SU-DHL-6 (cell line): ENCODE measurements at regions not wholly inside any gene's neighbourhood (a gene's known extent, or its start where the extent isn't known, plus 50 kb on each side); places are given as distances from the start of the nearest gene placed in this dataset.

ENCODE experiments used
- H2AFZ ChIP-seq: fragments of 200-600 bp; sonication (generic); 2 replicates; pipeline ENCODE4 v1.6.1; 2014; ENCODE audit warnings: low read depth, mild to moderate bottlenecking, moderate library complexity, mixed read lengths, antibody characterized with exemption, low read length; ENCODE audit not compliant: severe bottlenecking
- H3F3A ChIP-seq: fragments of 200-600 bp; shearing (Covaris generic); 2 replicates; pipeline ENCODE4 v1.6.0; 2016; ENCODE audit warnings: antibody characterized with exemption, mild to moderate bottlenecking; ENCODE audit not compliant: insufficient read depth
- H3K27ac ChIP-seq: fragments of 200-600 bp; sonication (generic); 2 replicates; pipeline ENCODE4 v1.5.1; 2016; ENCODE audit warnings: low read depth, mild to moderate bottlenecking, low read length, moderate library complexity, mixed read lengths
- H3K27me3 ChIP-seq: fragments of 200-600 bp; sonication (generic), shearing (Covaris generic); 2 replicates; pipeline ENCODE4 v1.6.0; 2014; ENCODE audit warnings: mild to moderate bottlenecking, low read length
- H3K36me3 ChIP-seq: fragments of 200-600 bp; sonication (generic); 2 replicates; pipeline ENCODE4 v1.6.1; 2014; ENCODE audit warnings: mild to moderate bottlenecking, low read length, mixed read lengths
- H3K4me2 ChIP-seq: fragments of 300-600, 200-600 bp; shearing (Covaris generic), sonication (generic); 2 replicates; pipeline ENCODE4 v1.6.0; 2014; ENCODE audit warnings: low read length, low read depth, mild to moderate bottlenecking; ENCODE audit not compliant: poor library complexity, severe bottlenecking
- H3K4me3 ChIP-seq: fragments of 200-600 bp; sonication (generic); 2 replicates; pipeline ENCODE4 v1.5.1; 2014; ENCODE audit warnings: antibody characterized with exemption, low read length, mild to moderate bottlenecking, mixed read lengths; ENCODE audit not compliant: insufficient read depth, poor library complexity, severe bottlenecking
- H3K79me2 ChIP-seq: fragments of 200-600 bp; sonication (generic); 2 replicates; pipeline ENCODE4 v1.6.1; 2014; ENCODE audit warnings: mild to moderate bottlenecking, low read length, moderate library complexity; ENCODE audit not compliant: insufficient read depth
- H3K9ac ChIP-seq: fragments of 200-600 bp; sonication (generic); 2 replicates; pipeline ENCODE4 v1.7.0; 2014; ENCODE audit warnings: mild to moderate bottlenecking, low read length
- H3K9me2 ChIP-seq: fragments of 200-600 bp; sonication (generic); replicated peaks from 2 replicates; pipeline ENCODE4 v1.6.1; 2014; ENCODE audit warnings: low read length; ENCODE audit not compliant: insufficient read depth
- H3K9me3 ChIP-seq: fragments of 200-600 bp; sonication (generic); 2 replicates; pipeline ENCODE4 v1.6.1; 2014; ENCODE audit warnings: low read length, mixed read lengths; ENCODE audit not compliant: insufficient read depth
- H4K20me1 ChIP-seq: fragments of 200-600 bp; sonication (generic); 2 replicates; pipeline ENCODE4 v1.6.1; 2014; ENCODE audit warnings: low read depth, mild to moderate bottlenecking, antibody characterized with exemption, low read length, moderate library complexity, mixed read lengths
- EZH2phosphoT487 ChIP-seq: fragments of 200-600 bp; sonication (generic), shearing (Covaris generic); conservative IDR thresholded peaks from 2 replicates; pipeline ENCODE4 v1.6.1; 2018; ENCODE audit warnings: mild to moderate bottlenecking, antibody characterized with exemption, low read length, moderate library complexity, mixed read lengths
- TF ChIP-seq, protein P1 (sequence below): fragments of 200-600 bp; sonication (generic); IDR thresholded peaks from one replicate; pipeline ENCODE4 v1.5.1; 2017; ENCODE audit warnings: antibody characterized with exemption, mild to moderate bottlenecking, low read length, moderate library complexity; ENCODE audit not compliant: insufficient read depth, poor library complexity, severe bottlenecking

DNA sequence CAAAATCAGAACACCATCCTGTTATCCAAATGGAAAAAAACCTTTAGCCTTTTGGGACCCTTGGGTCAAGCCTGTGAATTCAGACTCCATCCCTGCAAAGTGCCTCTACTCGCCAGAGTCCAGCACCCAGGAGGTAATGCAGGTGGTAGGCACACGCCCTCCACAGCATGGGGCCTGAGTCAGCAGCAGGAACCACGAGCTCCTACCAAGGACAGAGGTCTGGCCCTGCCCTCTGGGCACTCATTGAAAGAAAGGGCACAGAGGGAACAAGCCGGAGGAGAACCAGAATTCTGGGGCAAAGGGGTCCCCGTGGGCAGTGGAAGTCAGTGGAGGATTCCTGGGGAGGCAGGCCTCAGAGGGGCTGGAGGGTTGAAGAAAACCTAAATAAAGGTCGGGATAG is 438.1 kb downstream of the NPHP4 start:
- TF ChIP-seq EZH2phosphoT487 = no peak
- TF ChIP-seq, protein P1, sequence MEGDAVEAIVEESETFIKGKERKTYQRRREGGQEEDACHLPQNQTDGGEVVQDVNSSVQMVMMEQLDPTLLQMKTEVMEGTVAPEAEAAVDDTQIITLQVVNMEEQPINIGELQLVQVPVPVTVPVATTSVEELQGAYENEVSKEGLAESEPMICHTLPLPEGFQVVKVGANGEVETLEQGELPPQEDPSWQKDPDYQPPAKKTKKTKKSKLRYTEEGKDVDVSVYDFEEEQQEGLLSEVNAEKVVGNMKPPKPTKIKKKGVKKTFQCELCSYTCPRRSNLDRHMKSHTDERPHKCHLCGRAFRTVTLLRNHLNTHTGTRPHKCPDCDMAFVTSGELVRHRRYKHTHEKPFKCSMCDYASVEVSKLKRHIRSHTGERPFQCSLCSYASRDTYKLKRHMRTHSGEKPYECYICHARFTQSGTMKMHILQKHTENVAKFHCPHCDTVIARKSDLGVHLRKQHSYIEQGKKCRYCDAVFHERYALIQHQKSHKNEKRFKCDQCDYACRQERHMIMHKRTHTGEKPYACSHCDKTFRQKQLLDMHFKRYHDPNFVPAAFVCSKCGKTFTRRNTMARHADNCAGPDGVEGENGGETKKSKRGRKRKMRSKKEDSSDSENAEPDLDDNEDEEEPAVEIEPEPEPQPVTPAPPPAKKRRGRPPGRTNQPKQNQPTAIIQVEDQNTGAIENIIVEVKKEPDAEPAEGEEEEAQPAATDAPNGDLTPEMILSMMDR = no peak
- H3K27me3 ChIP-seq = no peaks in the 10 kb centered on the region
- H3K4me2 ChIP-seq = no peak overlapping the region

DNA sequence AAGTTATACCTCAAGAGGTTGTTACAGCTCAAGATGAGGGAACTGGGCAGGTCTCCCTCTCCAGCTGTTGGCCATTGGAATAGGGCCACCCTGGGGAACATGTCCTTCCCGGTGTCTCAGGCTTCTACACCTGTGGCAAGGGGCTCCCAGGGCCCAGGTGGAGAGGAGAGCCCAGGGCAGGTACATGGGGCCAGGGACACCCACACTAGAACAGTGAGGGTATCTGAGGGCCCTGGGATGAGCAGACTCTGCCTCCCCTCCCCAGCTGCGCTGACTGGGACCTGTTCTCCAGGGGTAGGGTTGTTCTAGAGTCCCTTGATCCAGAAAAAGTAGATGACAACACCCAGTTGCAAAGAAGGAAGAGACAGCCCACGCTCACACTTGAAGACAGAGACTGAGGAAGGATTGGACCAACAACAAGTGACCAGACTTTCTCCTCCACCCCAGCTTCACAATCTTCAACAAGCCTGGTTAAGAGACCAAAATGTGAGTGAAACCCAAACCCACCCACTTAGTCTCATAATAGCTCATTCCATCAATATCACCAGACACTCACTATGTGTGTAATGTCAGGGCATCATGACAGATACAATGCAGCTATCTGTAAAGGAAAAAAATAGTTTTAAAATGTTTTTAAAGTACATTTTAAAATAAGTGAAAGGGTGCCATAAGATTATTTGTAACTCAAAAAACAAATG is 439.3 kb downstream of the NPHP4 start:
- Histone ChIP-seq H3K9me3 (no peaks in the 10 kb centered on the region), H3K27ac (no peak overlapping the region), H3K4me2 (no peak overlapping the region), H4K20me1 (no peaks in the 10 kb centered on the region), H2AFZ (no peak overlapping the region), H3K9me2 (no peaks in the 10 kb centered on the region), H3K9ac (no peak overlapping the region), H3F3A (no peaks in the 10 kb centered on the region), H3K36me3 (no peaks in the 10 kb centered on the region), H3K4me3 (no peak overlapping the region), H3K27me3 (no peaks in the 10 kb centered on the region), H3K79me2 (no peaks in the 10 kb centered on the region)
- TF ChIP-seq, protein P1 = no peak
- no peak for TF ChIP-seq EZH2phosphoT487

More for the DNA sequence above, 438.1 kb downstream of the NPHP4 start:
- H3F3A ChIP-seq = no peaks in the 10 kb centered on the region
- H3K9me3 ChIP-seq = no peaks in the 10 kb centered on the region
- no peaks in the 10 kb centered on the region for H3K9me2 ChIP-seq
- no peaks in the 10 kb centered on the region for H3K79me2 ChIP-seq
- H3K27ac ChIP-seq = no peak overlapping the region
- no peaks in the 10 kb centered on the region for H4K20me1 ChIP-seq
- no peak overlapping the region for H2AFZ ChIP-seq
- no peak overlapping the region for H3K9ac ChIP-seq
- H3K4me3 ChIP-seq = no peak overlapping the region
- no peaks in the 10 kb centered on the region for H3K36me3 ChIP-seq

DNA sequence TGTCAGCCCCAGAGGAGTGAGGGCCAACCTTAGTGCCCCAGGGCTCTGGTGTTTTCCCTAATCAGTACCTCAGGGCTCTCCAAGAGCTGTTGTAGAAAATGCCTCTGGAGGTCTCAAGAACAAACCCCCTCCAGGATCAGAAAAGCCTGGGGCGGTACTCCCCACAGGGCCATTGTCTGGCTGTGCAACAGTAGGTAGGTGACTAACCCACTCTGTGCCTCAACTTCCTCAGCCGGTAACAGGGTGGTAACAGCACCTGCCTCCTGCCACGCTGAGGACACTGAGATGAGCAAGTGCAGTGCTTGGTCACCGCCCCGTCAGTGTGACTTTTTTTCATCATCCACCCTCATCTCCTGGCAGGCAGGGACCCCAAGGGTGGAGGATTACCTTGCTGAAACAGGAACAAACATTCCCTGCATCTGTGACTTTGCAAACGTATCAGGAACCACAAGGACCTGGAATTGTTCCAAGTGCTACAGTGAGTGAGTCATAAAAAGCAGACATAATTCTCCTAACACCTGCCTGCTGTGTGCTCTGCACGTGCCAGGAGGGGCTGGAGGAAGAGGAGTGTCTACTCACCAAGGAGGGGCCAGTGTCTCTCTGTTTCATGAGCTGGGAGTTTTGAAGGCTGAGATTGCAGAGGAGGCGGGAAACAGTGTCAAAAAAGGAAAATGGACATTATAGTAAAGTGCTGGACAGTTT is 440.8 kb downstream of the NPHP4 start:
- no peak overlapping the region for H2AFZ ChIP-seq
- TF ChIP-seq EZH2phosphoT487 = no peak
- TF ChIP-seq, protein P1 = no peak
- no peak overlapping the region for H3K4me3 ChIP-seq
- H3K9me3 ChIP-seq = no peaks in the 10 kb centered on the region
- no peaks in the 10 kb centered on the region for H3K79me2 ChIP-seq
- H4K20me1 ChIP-seq = no peaks in the 10 kb centered on the region
- H3K27me3 ChIP-seq = no peaks in the 10 kb centered on the region
- no peak overlapping the region for H3K27ac ChIP-seq
- H3K36me3 ChIP-seq = no peaks in the 10 kb centered on the region
- H3K4me2 ChIP-seq = no peak overlapping the region
- H3K9ac ChIP-seq = no peak overlapping the region
- H3F3A ChIP-seq = no peaks in the 10 kb centered on the region
- H3K9me2 ChIP-seq = no peaks in the 10 kb centered on the region
